ENCODE measurements at regions not wholly inside any gene's neighbourhood (a gene's known extent, or its start where the extent isn't known, plus 50 kb on each side); places are given as distances from the start of the nearest gene placed in this dataset.

GRCh38 chr7:155215576-155216325 is 81.9 kb upstream of the INSIG1 start:
- no peak for TF ChIP-seq CTCF (conservative IDR thresholded peaks at IDR 0.05; ENCODE audit: low read depth, low read length)
- no peak for DNase-seq (ENCODE audit: low read depth)
- H3K4me3 ChIP-seq (ENCODE audit: low read depth, low read length) = no peak overlapping the region

GRCh38 chr7:155216475-155217272 is 81.0 kb upstream of the INSIG1 start:
- no peak for TF ChIP-seq CTCF (conservative IDR thresholded peaks at IDR 0.05; ENCODE audit: low read depth, low read length)
- DNase-seq (ENCODE audit: low read depth) = no peak
- no peak overlapping the region for H3K4me3 ChIP-seq (ENCODE audit: low read depth, low read length)

GRCh38 chr7:155217634-155218033 is 80.0 kb upstream of the INSIG1 start:
- no peak for DNase-seq (ENCODE audit: low read depth)
- H3K4me3 ChIP-seq (ENCODE audit: low read depth, low read length) = no peak overlapping the region
- TF ChIP-seq CTCF (conservative IDR thresholded peaks at IDR 0.05; ENCODE audit: low read depth, low read length) = no peak

- TF ChIP-seq CTCF (conservative IDR thresholded peaks at IDR 0.05; ENCODE audit: low read depth, low read length) = no peak
- no peak for DNase-seq (ENCODE audit: low read depth)
Observed at GRCh38 chr7:155218276-155219153, 79.2 kb upstream of the INSIG1 start.

GRCh38 chr7:155219154-155219531 is 78.5 kb upstream of the INSIG1 start:
- H3K4me3 ChIP-seq (ENCODE audit: low read depth, low read length) = no peak overlapping the region
- TF ChIP-seq CTCF (conservative IDR thresholded peaks at IDR 0.05; ENCODE audit: low read depth, low read length) = no peak
- DNase-seq (ENCODE audit: low read depth) = no peak

More at GRCh38 chr7:155218276-155219153, 79.2 kb upstream of the INSIG1 start:
- H3K4me3 ChIP-seq (ENCODE audit: low read depth, low read length) = no peak overlapping the region

GRCh38 chr7:155219947-155220769 is 77.5 kb upstream of the INSIG1 start:
- no peak for DNase-seq (ENCODE audit: low read depth)
- no peak for TF ChIP-seq CTCF (conservative IDR thresholded peaks at IDR 0.05; ENCODE audit: low read depth, low read length)

More at GRCh38 chr7:155219947-155220769, 77.5 kb upstream of the INSIG1 start:
- H3K4me3 ChIP-seq (ENCODE audit: low read depth, low read length) = no peak overlapping the region
